Colonic mucosa (tissue), 4 donors: ENCODE measurements at regions not wholly inside any gene's neighbourhood (a gene's known extent, or its start where the extent isn't known, plus 50 kb on each side); places are given as distances from the start of the nearest gene placed in this dataset.

Experiments used
- DNase-seq: peaks from one replicate; pipeline ENCODE4 v3.0.0-alpha.2; 2020
- H3K27ac ChIP-seq: fragments of 200-600 bp; one replicate; pipeline ENCODE4 v1.8.0; 2021
- H3K27me3 ChIP-seq: fragments of 200-600 bp; one replicate; pipeline ENCODE4 v1.8.0; 2021
- H3K36me3 ChIP-seq: fragments of 200-600 bp; one replicate; pipeline ENCODE4 v1.8.0; 2021
- H3K4me1 ChIP-seq: fragments of 200-600 bp; one replicate; pipeline ENCODE4 v1.8.0; 2021; ENCODE audit warnings: mild to moderate bottlenecking
- H3K4me3 ChIP-seq: fragments of 200-600 bp; one replicate; pipeline ENCODE4 v1.8.0; 2021
- H3K9ac ChIP-seq, 2 donors: one replicate each; pipeline ENCODE4 v1.7.0; 2013; ENCODE audit warnings: control low read depth in 2 of 2, low read depth in 2 of 2, low read length in 2 of 2
- H3K9me3 ChIP-seq: fragments of 200-600 bp; one replicate; pipeline ENCODE4 v1.8.0; 2021
- intact Hi-C: fragments of 100-400 bp; cut with DNase I; formaldehyde crosslinking; loops from one replicate; pipeline ENCODE4 v1.14.1; 2022
- TF ChIP-seq, protein P1 (sequence below): fragments of 200-600 bp; IDR thresholded peaks from one replicate; pipeline ENCODE4 v1.8.0; 2022; ENCODE audit warnings: antibody characterized with exemption, mild to moderate bottlenecking
- donor health status: healthy.
- donor health status: DM: no; HTN: no; CAD: no.
- donor health status: DM: no; HTN: no; CAD: no.

- Histone ChIP-seq H3K9me3 (no peaks in the 10 kb centered on the region), H3K4me1 (no peaks in the 10 kb centered on the region), H3K36me3 (no peaks in the 10 kb centered on the region), H3K27me3 (no peaks in the 10 kb centered on the region), H3K9ac (no peak overlapping the region), H3K4me3 (no peak overlapping the region), H3K27ac (no peak overlapping the region)
- TF ChIP-seq, protein P1, sequence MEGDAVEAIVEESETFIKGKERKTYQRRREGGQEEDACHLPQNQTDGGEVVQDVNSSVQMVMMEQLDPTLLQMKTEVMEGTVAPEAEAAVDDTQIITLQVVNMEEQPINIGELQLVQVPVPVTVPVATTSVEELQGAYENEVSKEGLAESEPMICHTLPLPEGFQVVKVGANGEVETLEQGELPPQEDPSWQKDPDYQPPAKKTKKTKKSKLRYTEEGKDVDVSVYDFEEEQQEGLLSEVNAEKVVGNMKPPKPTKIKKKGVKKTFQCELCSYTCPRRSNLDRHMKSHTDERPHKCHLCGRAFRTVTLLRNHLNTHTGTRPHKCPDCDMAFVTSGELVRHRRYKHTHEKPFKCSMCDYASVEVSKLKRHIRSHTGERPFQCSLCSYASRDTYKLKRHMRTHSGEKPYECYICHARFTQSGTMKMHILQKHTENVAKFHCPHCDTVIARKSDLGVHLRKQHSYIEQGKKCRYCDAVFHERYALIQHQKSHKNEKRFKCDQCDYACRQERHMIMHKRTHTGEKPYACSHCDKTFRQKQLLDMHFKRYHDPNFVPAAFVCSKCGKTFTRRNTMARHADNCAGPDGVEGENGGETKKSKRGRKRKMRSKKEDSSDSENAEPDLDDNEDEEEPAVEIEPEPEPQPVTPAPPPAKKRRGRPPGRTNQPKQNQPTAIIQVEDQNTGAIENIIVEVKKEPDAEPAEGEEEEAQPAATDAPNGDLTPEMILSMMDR = no peak
- intact Hi-C loops = no loop called here
- no peak for DNase-seq
Observed at GRCh38 chr16:9541723-9542122, 450.3 kb downstream of the HAPSTR1 start.

DNA sequence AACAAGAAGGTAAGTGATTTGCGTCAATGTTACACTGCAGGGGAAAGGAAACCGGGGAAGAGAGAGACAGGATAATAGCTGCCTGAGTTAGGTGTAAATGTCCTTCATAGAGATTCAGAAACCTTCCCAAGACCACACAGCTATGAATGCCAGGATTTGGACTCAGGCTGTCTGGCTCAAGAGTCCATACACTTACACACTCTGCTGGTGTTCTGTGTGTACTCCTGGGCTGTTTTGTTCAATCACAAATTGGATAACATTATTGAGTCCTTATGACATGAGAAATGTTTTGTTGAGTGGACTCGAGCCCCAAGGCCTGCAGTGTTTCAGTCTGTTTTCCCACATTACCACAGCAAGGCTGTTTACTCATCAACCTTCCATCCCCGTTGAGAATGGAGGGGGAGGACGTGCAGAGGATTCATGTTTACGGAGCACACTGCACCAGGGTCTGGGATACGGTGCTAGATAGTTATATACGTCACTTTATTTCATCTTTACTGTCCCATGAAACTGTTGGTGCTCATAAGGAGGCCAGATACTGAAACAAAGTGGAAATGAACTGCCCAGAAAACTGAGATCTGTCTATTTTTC is 450.8 kb downstream of the HAPSTR1 start:
- Histone ChIP-seq H3K4me1 (no peaks in the 10 kb centered on the region), H3K36me3 (no peaks in the 10 kb centered on the region), H3K9ac (no peak overlapping the region), H3K9me3 (no peaks in the 10 kb centered on the region), H3K27me3 (no peaks in the 10 kb centered on the region), H3K4me3 (no peak overlapping the region), H3K27ac (no peak overlapping the region)
- DNase-seq = no peak
- intact Hi-C loops = no loop called here
- TF ChIP-seq, protein P1 = no peak

DNA sequence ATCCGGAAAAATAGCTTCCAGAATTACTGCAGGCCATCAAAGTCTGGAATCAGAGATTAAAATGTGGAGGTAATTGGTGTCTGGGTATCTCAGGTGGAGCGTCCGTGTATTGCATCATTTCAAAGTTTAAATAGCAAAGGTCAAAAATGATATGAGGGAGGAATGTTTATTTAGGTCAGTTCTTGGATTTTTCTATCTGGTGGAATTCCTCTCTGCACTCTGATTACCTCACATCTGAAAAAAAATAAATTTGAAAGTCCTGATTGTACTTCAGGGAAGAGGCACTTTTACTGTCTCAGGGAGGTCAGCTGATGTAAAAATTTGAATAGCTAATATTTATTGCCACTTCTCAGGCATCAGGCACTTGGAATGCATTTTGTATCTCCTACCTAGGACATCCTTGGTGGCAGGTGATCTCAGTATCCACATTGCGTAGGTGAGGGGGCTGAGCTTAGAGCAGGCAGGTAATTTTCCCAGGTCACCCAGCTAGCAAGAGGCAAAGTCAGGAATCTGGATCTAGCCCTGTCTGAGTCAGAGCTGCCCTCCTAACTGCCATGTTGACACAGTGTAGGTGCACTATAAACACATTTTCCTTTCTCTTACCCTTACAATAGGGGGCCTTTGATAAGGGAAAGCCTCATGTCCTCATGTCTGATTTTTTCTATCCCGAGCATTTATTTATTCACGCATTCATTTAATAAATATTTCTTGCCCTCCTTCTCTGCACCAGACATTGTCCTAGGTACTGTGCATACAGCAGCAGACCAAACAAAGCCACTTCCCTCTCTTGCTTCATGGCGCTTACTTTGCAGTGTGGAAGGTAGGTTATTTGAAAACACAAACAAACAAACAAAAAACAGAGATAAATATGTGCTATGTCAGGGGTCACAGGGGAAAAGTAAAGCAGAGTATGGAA is 454.3 kb downstream of the HAPSTR1 start:
- Histone ChIP-seq H3K9ac (no peak overlapping the region), H3K9me3 (no peaks in the 10 kb centered on the region), H3K36me3 (no peaks in the 10 kb centered on the region), H3K27me3 (no peaks in the 10 kb centered on the region), H3K4me3 (no peak overlapping the region), H3K27ac (no peak overlapping the region), H3K4me1 (no peaks in the 10 kb centered on the region)
- intact Hi-C loops = no loop called here
- TF ChIP-seq, protein P1 = no peak
- DNase-seq = no peak

- Histone ChIP-seq H3K9me3 (no peaks in the 10 kb centered on the region), H3K4me3 (no peak overlapping the region), H3K27me3 (no peaks in the 10 kb centered on the region), H3K27ac (no peak overlapping the region), H3K9ac (no peak overlapping the region), H3K4me1 (no peaks in the 10 kb centered on the region), H3K36me3 (no peaks in the 10 kb centered on the region)
- intact Hi-C loops = no loop called here
- DNase-seq = no peak
- TF ChIP-seq, protein P1 = no peak
Observed at GRCh38 chr16:9546438-9546786, 455.0 kb downstream of the HAPSTR1 start.

GRCh38 chr16:9549487-9549886 is 458.0 kb downstream of the HAPSTR1 start:
- Histone ChIP-seq H3K4me1 (no peaks in the 10 kb centered on the region), H3K4me3 (no peak overlapping the region), H3K9ac (no peak overlapping the region), H3K27ac (no peak overlapping the region), H3K9me3 (no peaks in the 10 kb centered on the region), H3K36me3 (no peaks in the 10 kb centered on the region), H3K27me3 (no peaks in the 10 kb centered on the region)
- intact Hi-C loops = no loop called here
- TF ChIP-seq, protein P1 = no peak
- DNase-seq = no peak
